H1 (cell line): ENCODE measurements at regions not wholly inside any gene's neighbourhood (a gene's known extent, or its start where the extent isn't known, plus 50 kb on each side); places are given as distances from the start of the nearest gene placed in this dataset.

Experiments used
- CTCF ChIA-PET: fragments of 300-600 bp; sonication (Branson Sonifier 250); formaldehyde crosslinking; loops from one replicate; lab custom pipeline; 2021; ENCODE audit not compliant: partially characterized antibody; lab: Charles Lee
- POLR2A ChIA-PET: fragments of 300-600 bp; sonication (Branson Sonifier 250); formaldehyde crosslinking; loops from one replicate; lab custom pipeline; 2021; ENCODE audit warnings: inconsistent platforms; ENCODE audit not compliant: partially characterized antibody; lab: Charles Lee
- DNase-seq, 2 experiments: peaks; one replicate each; pipeline versions ENCODE4 v3.0.0 to v3.0.0-alpha.2; 2010 to 2022; ENCODE audit warnings: low spot score in 2 of 2, low read depth in 1 of 2, mixed read lengths in 1 of 2
- FAIRE-seq: peaks from 2 replicates; lab custom pipeline; 2011; peaks lifted over from hg19 to GRCh38; lab: Jason Lieb, UNC
- H2AFZ ChIP-seq: 2 replicates; pipeline ENCODE4 v1.8.1; 2012; ENCODE audit warnings: low read length, inconsistent platforms
- H2AK5ac ChIP-seq: 2 replicates; pipeline ENCODE4 v1.6.1; 2013; ENCODE audit warnings: low read depth, low read length
- H2BK120ac ChIP-seq: replicated peaks from 2 replicates; pipeline ENCODE3; 2013; ENCODE audit warnings: low read depth, low read length, inconsistent platforms
- H2BK12ac ChIP-seq: 2 replicates; pipeline ENCODE4 v1.6.1; 2013; ENCODE audit warnings: low read depth, low read length
- H2BK15ac ChIP-seq: 2 replicates; pipeline ENCODE4 v1.6.1; 2013; ENCODE audit warnings: low read length
- H2BK20ac ChIP-seq: 2 replicates; pipeline ENCODE4 v1.6.1; 2013; ENCODE audit warnings: low read length
- H2BK5ac ChIP-seq: 2 replicates; pipeline ENCODE4 v1.6.1; 2013; ENCODE audit warnings: low read depth, low read length
- H3K14ac ChIP-seq: 2 replicates; pipeline ENCODE4 v1.6.1; 2013; ENCODE audit warnings: inconsistent platforms; ENCODE audit not compliant: insufficient read length
- H3K18ac ChIP-seq: 2 replicates; pipeline ENCODE4 v1.6.1; 2013; ENCODE audit warnings: low read length; ENCODE audit errors: extremely low read depth
- H3K23ac ChIP-seq: 2 replicates; pipeline ENCODE4 v1.6.1; 2013; ENCODE audit warnings: inconsistent platforms; ENCODE audit not compliant: insufficient read length
- H3K23me2 ChIP-seq: 2 replicates; pipeline ENCODE4 v1.6.1; 2013; ENCODE audit warnings: low read depth, low read length
- H3K27ac ChIP-seq: 2 replicates; pipeline ENCODE4 v1.6.1; 2011; ENCODE audit warnings: low read depth, low read length, inconsistent platforms
- H3K27me3 ChIP-seq, 4 experiments: replicated peaks in 1 of 4; 1 replicate in 1 of 4; 2 replicates in 3 of 4; pipeline versions ENCODE4 v1.6.1 to v1.8.1; 2011 to 2013; ENCODE audit warnings: low read length in 3 of 4, mild to moderate bottlenecking in 3 of 4, inconsistent platforms in 2 of 4, mixed read lengths in 2 of 4, moderate library complexity in 1 of 4; ENCODE audit not compliant: control insufficient read depth in 3 of 4, insufficient read depth in 3 of 4; ENCODE audit errors: extremely low read depth in 1 of 4
- H3K36me3 ChIP-seq, 4 experiments: 2 replicates each; pipeline versions ENCODE4 v1.6.1 to v1.8.1; 2011 to 2013; ENCODE audit warnings: mild to moderate bottlenecking in 4 of 4, low read length in 3 of 4, moderate library complexity in 2 of 4, control low read depth in 1 of 4, inconsistent platforms in 1 of 4; ENCODE audit not compliant: insufficient read depth in 4 of 4, control insufficient read depth in 2 of 4
- H3K4ac ChIP-seq: replicated peaks from 2 replicates; pipeline ENCODE3; 2013; ENCODE audit warnings: low read length, low read depth, mixed read lengths, inconsistent platforms; ENCODE audit not compliant: insufficient read length
- H3K4me1 ChIP-seq, 4 experiments: replicated peaks in 1 of 4; 1 replicate in 1 of 4; 2 replicates in 3 of 4; pipeline versions ENCODE4 v1.6.1 to v1.8.1; 2011 to 2013; ENCODE audit warnings: low read length in 3 of 4, inconsistent platforms in 2 of 4, mixed read lengths in 1 of 4; ENCODE audit not compliant: insufficient read depth in 4 of 4, control insufficient read depth in 3 of 4
- H3K4me2 ChIP-seq, 2 experiments: 2 replicates each; pipeline versions ENCODE4 v1.6.1 to v1.8.1; 2011 to 2013; ENCODE audit warnings: low read depth in 2 of 2, low read length in 2 of 2, control low read depth in 1 of 2, inconsistent platforms in 1 of 2, mild to moderate bottlenecking in 1 of 2; ENCODE audit not compliant: insufficient read depth in 1 of 2
- H3K4me3 ChIP-seq, 4 experiments: fragments of 200-600, 300-600 bp in 1 of 4; sonication (generic), shearing (Covaris generic), sonication (Bioruptor Twin) in 1 of 4; 2 replicates each; pipeline versions ENCODE4 v1.5.1 to v1.8.1; 2011 to 2016; ENCODE audit warnings: low read length in 4 of 4, low read depth in 3 of 4, control low read depth in 2 of 4, inconsistent platforms in 2 of 4, mild to moderate bottlenecking in 2 of 4, mixed read lengths in 1 of 4, moderate library complexity in 1 of 4; ENCODE audit not compliant: insufficient read depth in 2 of 4; ENCODE audit errors: extremely low read depth in 1 of 4
- H3K56ac ChIP-seq: replicated peaks from 2 replicates; pipeline ENCODE3; 2013; ENCODE audit warnings: low read depth, mild to moderate bottlenecking, mixed read lengths, low read length, inconsistent platforms; ENCODE audit not compliant: insufficient read length
- H3K79me1 ChIP-seq: 2 replicates; pipeline ENCODE4 v1.6.1; 2013; ENCODE audit warnings: low read depth, low read length, control low read depth
- H3K79me2 ChIP-seq, 2 experiments: 2 replicates each; pipeline versions ENCODE4 v1.6.1 to v1.8.1; 2012 to 2013; ENCODE audit warnings: low read length in 2 of 2, mild to moderate bottlenecking in 2 of 2, inconsistent platforms in 1 of 2; ENCODE audit not compliant: insufficient read depth in 2 of 2, control insufficient read depth in 1 of 2
- H3K9ac ChIP-seq, 4 experiments: replicated peaks in 1 of 4; 1 replicate in 1 of 4; 2 replicates in 3 of 4; pipeline versions ENCODE4 v1.6.1 to v1.8.1; 2011 to 2013; ENCODE audit warnings: low read depth in 3 of 4, low read length in 3 of 4, control low read depth in 2 of 4, mild to moderate bottlenecking in 2 of 4, moderate library complexity in 2 of 4, inconsistent platforms in 1 of 4; ENCODE audit errors: extremely low read depth in 1 of 4
- H3K9me3 ChIP-seq, 2 experiments: 2 replicates each; pipeline versions ENCODE4 v1.6.1 to v1.8.1; 2012 to 2013; ENCODE audit warnings: mild to moderate bottlenecking in 2 of 2, moderate library complexity in 2 of 2, control low read depth in 1 of 2, inconsistent platforms in 1 of 2, low read depth in 1 of 2, low read length in 1 of 2, mixed read lengths in 1 of 2; ENCODE audit not compliant: insufficient read depth in 2 of 2
- H4K20me1 ChIP-seq, 2 experiments: replicated peaks in 1 of 2; 2 replicates each; pipeline versions ENCODE3 to v1.8.1; 2011 to 2013; ENCODE audit warnings: inconsistent platforms in 2 of 2, low read length in 2 of 2, mild to moderate bottlenecking in 1 of 2; ENCODE audit not compliant: insufficient read depth in 2 of 2, control insufficient read depth in 1 of 2
- H4K5ac ChIP-seq: 2 replicates; pipeline ENCODE4 v1.6.1; 2013; ENCODE audit warnings: low read length, low read depth, mixed read lengths, inconsistent platforms; ENCODE audit not compliant: insufficient read length
- H4K8ac ChIP-seq: 2 replicates; pipeline ENCODE4 v1.8.0; 2013; ENCODE audit warnings: mild to moderate bottlenecking, moderate library complexity, low read length, inconsistent platforms; ENCODE audit not compliant: insufficient read depth; ENCODE audit errors: extremely low read depth
- H4K91ac ChIP-seq: replicated peaks from 2 replicates; pipeline ENCODE3; 2013; ENCODE audit warnings: low read length, mixed read lengths, inconsistent platforms; ENCODE audit not compliant: insufficient read length
- CBX8 ChIP-seq: fragments of 300-800, 300-1000 bp; sonication (generic); IDR thresholded peaks from 2 replicates; pipeline ENCODE4 v1.7.1; 2016; ENCODE audit warnings: low read depth, low read length, borderline replicate concordance
- HDAC2 ChIP-seq, 2 experiments: fragments of 300-600 bp in 1 of 2; sonication (generic) in 1 of 2; IDR thresholded peaks; 2 replicates each; pipeline ENCODE4 v1.6.1; 2011 to 2012; ENCODE audit warnings: low read depth in 2 of 2, low read length in 2 of 2, mild to moderate bottlenecking in 2 of 2, moderate library complexity in 2 of 2, borderline replicate concordance in 1 of 2, inconsistent platforms in 1 of 2
- JUND ChIP-seq: IDR thresholded peaks from 2 replicates; pipeline ENCODE4 v1.6.1; 2011; ENCODE audit warnings: mild to moderate bottlenecking, improper control_type of control experiment, low read length
- NRF1 ChIP-seq: IDR thresholded peaks from 2 replicates; pipeline ENCODE4 v1.6.1; 2011; ENCODE audit warnings: mild to moderate bottlenecking, low read depth, low read length, improper control_type of control experiment
- SAP30 ChIP-seq: fragments of 300-600 bp; sonication (generic); IDR thresholded peaks from 2 replicates; pipeline ENCODE4 v1.7.1; 2012; ENCODE audit warnings: low read length, moderate library complexity, mild to moderate bottlenecking, inconsistent platforms; ENCODE audit not compliant: insufficient read depth, insufficient replicate concordance
- SP1 ChIP-seq: IDR thresholded peaks from 2 replicates; pipeline ENCODE4 v1.6.1; 2011; ENCODE audit warnings: low read depth, low read length
- TBP ChIP-seq: IDR thresholded peaks from 2 replicates; pipeline ENCODE4 v1.6.1; 2011; ENCODE audit warnings: low read depth, low read length, improper control_type of control experiment
- YY1 ChIP-seq: IDR thresholded peaks from 2 replicates; pipeline ENCODE4 v1.6.1; 2011; ENCODE audit warnings: low read depth, mild to moderate bottlenecking, low read length
- WGBS, 2 experiments: shearing (Covaris generic) in 1 of 2; methylation state at CpG; one replicate each; pipeline versions ENCODE4 v1.1.6 to v1.1.7; 2013 to 2015; ENCODE audit warnings: low lambda C conversion rate in 2 of 2, mixed read lengths in 2 of 2, inconsistent platforms in 1 of 2, low coverage in 1 of 2, missing lambda C conversion rate in 1 of 2; ENCODE audit not compliant: insufficient replicate concordance in 2 of 2, insufficient coverage in 1 of 2, insufficient read length in 1 of 2; ENCODE audit errors: extremely low coverage in 1 of 2, missing lambda C conversion rate in 1 of 2; 5-methylcytosine and 5-hydroxymethylcytosine counted together

DNA sequence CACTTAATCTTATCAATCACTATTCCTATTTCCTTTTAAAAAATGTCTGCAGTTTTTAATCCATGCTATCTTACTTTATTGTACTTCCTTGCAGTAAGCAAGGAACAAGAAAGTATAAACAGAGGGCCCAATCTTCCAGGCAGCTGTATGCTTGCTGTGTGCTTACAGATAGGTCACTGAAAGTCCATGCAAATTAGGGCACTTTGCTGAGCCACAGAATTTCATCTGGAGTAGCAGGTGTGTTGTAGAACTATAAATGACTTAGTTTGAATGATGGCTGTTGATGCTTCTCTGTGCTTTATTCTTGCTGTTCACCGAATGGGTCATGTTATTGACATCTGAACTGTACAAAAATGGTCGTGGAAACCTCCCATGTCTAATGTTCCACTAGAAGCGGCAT lies 154.6 kb downstream of the ATOH1 start:
- Histone ChIP-seq H2BK5ac (no peak overlapping the region), H3K4me3 (no peak overlapping the region), H2BK15ac (no peak overlapping the region), H2BK12ac (no peak overlapping the region), H4K91ac (no peak overlapping the region), H2BK120ac (no peak overlapping the region), H3K4me2 (no peak overlapping the region), H3K27me3 (no peaks in the 10 kb centered on the region), H3K56ac (no peak overlapping the region), H3K79me1 (no peaks in the 10 kb centered on the region), H3K9ac (no peak overlapping the region), H4K5ac (no peak overlapping the region), H3K27ac (no peak overlapping the region), H3K4ac (no peak overlapping the region), H3K36me3 (no peaks in the 10 kb centered on the region), H3K14ac (no peak overlapping the region), H3K18ac (no peak overlapping the region), H2BK20ac (no peak overlapping the region), H3K23ac (no peak overlapping the region), H4K8ac (no peak overlapping the region), H2AK5ac (no peak overlapping the region), H3K79me2 (no peaks in the 10 kb centered on the region), H3K9me3 (no peaks in the 10 kb centered on the region), H4K20me1 (no peaks in the 10 kb centered on the region), H3K23me2 (no peaks in the 10 kb centered on the region; the same call in 1 of the 2 replicates)
- ChIA-PET POLR2A (no interaction called here), CTCF (no interaction called here)
- FAIRE-seq: no peak
- WGBS, 2 experiments: 88% methylated on average over 3 of the region's 3 CpGs; no CpG with 5 or more reads in 1 of the 2 experiments
- TF ChIP-seq SP1 (no peak), YY1 (no peak), JUND (no peak), CBX8 (no peak), HDAC2 (IDR thresholded peaks at IDR 0.05; ENCODE audit: borderline replicate concordance in 1 of 2, low read depth in 2 of 2, low read length in 2 of 2) (no peak), SAP30 (no peak), TBP (no peak), NRF1 (no peak)
- TF ChIP-seq, all 59 proteins: peak for 0
- DNase-seq: no peak
- Histone ChIP-seq H2AFZ (no peak overlapping the region), H3K4me1 (no peaks in the 10 kb centered on the region)
